BLaER1 treated with 17β-estradiol and CSF1 and Interleukin-3, amounts not matched to agents 10 nM and 100 nM (cell line): ENCODE measurements at regions not wholly inside any gene's neighbourhood (a gene's known extent, or its start where the extent isn't known, plus 50 kb on each side); places are given as distances from the start of the nearest gene placed in this dataset.
A peak's percentile ranks its signal among the peaks of the same experiment; 100 is the strongest.

Source experiments
- H3K27ac ChIP-seq, 11 experiments: shearing (Covaris generic); formaldehyde crosslinking; 2 replicates each; pipeline ENCODE4 v1.8.1; 2022
- H3K27me3 ChIP-seq, 11 experiments: shearing (Covaris generic); formaldehyde crosslinking; 2 replicates each; pipeline ENCODE4 v1.8.1; 2022
- H3K36me3 ChIP-seq, 11 experiments: shearing (Covaris generic); formaldehyde crosslinking; 2 replicates each; pipeline ENCODE4 v1.8.1; 2022
- H3K4me1 ChIP-seq, 10 experiments: shearing (Covaris generic); formaldehyde crosslinking; 2 replicates each; pipeline ENCODE4 v1.8.1; 2022
- H3K4me2 ChIP-seq, 11 experiments: shearing (Covaris generic); formaldehyde crosslinking; 2 replicates each; pipeline ENCODE4 v1.8.1; 2022
- H3K4me3 ChIP-seq, 10 experiments: shearing (Covaris generic); formaldehyde crosslinking; 2 replicates each; pipeline ENCODE4 v1.8.1; 2022
- H3K9ac ChIP-seq, 11 experiments: shearing (Covaris generic); formaldehyde crosslinking; 2 replicates each; pipeline ENCODE4 v1.8.1; 2022
- H3K9me3 ChIP-seq, 11 experiments: shearing (Covaris generic); formaldehyde crosslinking; replicated peaks in 1 of 11; 2 replicates each; pipeline ENCODE4 v1.8.1; 2022
- H4K20me1 ChIP-seq, 11 experiments: shearing (Covaris generic); formaldehyde crosslinking; 2 replicates each; pipeline ENCODE4 v1.8.1; 2022
- Cebpa-rat ChIP-seq, 11 experiments: shearing (Covaris generic); IDR thresholded peaks; 2 replicates each; pipeline ENCODE4 v1.8.1; 2022

- no peaks in the 10 kb centered on the region for H4K20me1 ChIP-seq
- no peaks in the 10 kb centered on the region for H3K36me3 ChIP-seq
- H3K27ac ChIP-seq: no peak overlapping the region
- H3K9ac ChIP-seq: no peak overlapping the region
- no peak for TF ChIP-seq Cebpa-rat (IDR thresholded peaks at IDR 0.05)
- no peaks in the 10 kb centered on the region for H3K27me3 ChIP-seq
- H3K4me1 ChIP-seq: no peaks in the 10 kb centered on the region
- no peak overlapping the region for H3K4me3 ChIP-seq
- no peaks in the 10 kb centered on the region for H3K9me3 ChIP-seq
- no peak overlapping the region for H3K4me2 ChIP-seq
These were observed 500.0 kb upstream of the SETBP1 start for GRCh38 chr18:44180683-44181082.

GRCh38 chr18:44181951-44182747 is 498.5 kb upstream of the SETBP1 start:
- Histone ChIP-seq H3K9me3 (no peaks in the 10 kb centered on the region), H3K27ac (no peak overlapping the region), H4K20me1 (no peaks in the 10 kb centered on the region), H3K27me3 (no peaks in the 10 kb centered on the region), H3K36me3 (no peaks in the 10 kb centered on the region), H3K9ac (no peak overlapping the region), H3K4me1 (no peaks in the 10 kb centered on the region), H3K4me2 (no peak overlapping the region), H3K4me3 (no peak overlapping the region)
- no peak for TF ChIP-seq Cebpa-rat (IDR thresholded peaks at IDR 0.05)

- TF ChIP-seq Cebpa-rat (IDR thresholded peaks at IDR 0.05): no peak
- no peaks in the 10 kb centered on the region for H4K20me1 ChIP-seq
- H3K36me3 ChIP-seq: no peaks in the 10 kb centered on the region
- H3K4me2 ChIP-seq: no peak overlapping the region
- H3K4me3 ChIP-seq: no peak overlapping the region
- no peaks in the 10 kb centered on the region for H3K27me3 ChIP-seq
- no peak overlapping the region for H3K9ac ChIP-seq
- H3K27ac ChIP-seq: no peak overlapping the region
- no peaks in the 10 kb centered on the region for H3K4me1 ChIP-seq
- no peaks in the 10 kb centered on the region for H3K9me3 ChIP-seq
These were observed 494.7 kb upstream of the SETBP1 start for GRCh38 chr18:44186001-44186400.

- Histone ChIP-seq H3K4me3 (no peak overlapping the region), H3K4me2 (no peak overlapping the region), H3K27ac (no peak overlapping the region), H3K9ac (no peak overlapping the region), H3K4me1 (no peaks in the 10 kb centered on the region), H3K9me3 (no peaks in the 10 kb centered on the region), H3K27me3 (no peaks in the 10 kb centered on the region), H4K20me1 (no peaks in the 10 kb centered on the region), H3K36me3 (no peaks in the 10 kb centered on the region)
- TF ChIP-seq Cebpa-rat (IDR thresholded peaks at IDR 0.05): no peak
These were observed 493.6 kb upstream of the SETBP1 start for GRCh38 chr18:44187090-44187489.

- H3K36me3 ChIP-seq: no peaks in the 10 kb centered on the region
- H3K27ac ChIP-seq: no peak overlapping the region
- H4K20me1 ChIP-seq: no peaks in the 10 kb centered on the region
- TF ChIP-seq Cebpa-rat (IDR thresholded peaks at IDR 0.05): no peak
- no peaks in the 10 kb centered on the region for H3K9me3 ChIP-seq
- no peaks in the 10 kb centered on the region for H3K27me3 ChIP-seq
- peaks cover 0 to 7% (median 2%) of the 10 kb centered on the region in 10 experiments; a peak in 4 of 20 replicates for H3K4me1 ChIP-seq
- no peak overlapping the region for H3K4me3 ChIP-seq
- H3K4me2 ChIP-seq: no peak overlapping the region
- H3K9ac ChIP-seq: no peak overlapping the region
These were observed 485.1 kb upstream of the SETBP1 start for GRCh38 chr18:44195394-44196140.

GRCh38 chr18:44197832-44198611 is 482.7 kb upstream of the SETBP1 start:
- H3K36me3 ChIP-seq: no peaks in the 10 kb centered on the region
- peak overlapping the region in 4 of 11 experiments; percentile 1 to 40 (median 5); a peak in 3 of 22 replicates for H3K4me2 ChIP-seq
- no peaks in the 10 kb centered on the region for H3K27me3 ChIP-seq
- no peak overlapping the region for H3K4me3 ChIP-seq
- no peak for TF ChIP-seq Cebpa-rat (IDR thresholded peaks at IDR 0.05)
- H3K27ac ChIP-seq: no peak overlapping the region
- no peaks in the 10 kb centered on the region for H3K9me3 ChIP-seq
- peaks cover 0 to 7% (median 2%) of the 10 kb centered on the region in 10 experiments; a peak in 4 of 20 replicates for H3K4me1 ChIP-seq
- no peaks in the 10 kb centered on the region for H4K20me1 ChIP-seq
- no peak overlapping the region for H3K9ac ChIP-seq

GRCh38 chr18:44198612-44199284 is 481.9 kb upstream of the SETBP1 start:
- no peak overlapping the region for H3K9ac ChIP-seq
- H3K27me3 ChIP-seq: no peaks in the 10 kb centered on the region
- H3K4me2 ChIP-seq: peak overlapping the region in 1 of 11 experiments; percentile 40; a peak in 1 of 22 replicates
- TF ChIP-seq Cebpa-rat (IDR thresholded peaks at IDR 0.05): no peak
- no peaks in the 10 kb centered on the region for H3K36me3 ChIP-seq
- H3K4me1 ChIP-seq: peaks cover 0 to 7% (median 2%) of the 10 kb centered on the region in 10 experiments; a peak in 4 of 20 replicates
- H3K9me3 ChIP-seq: no peaks in the 10 kb centered on the region
- H3K27ac ChIP-seq: no peak overlapping the region
- H3K4me3 ChIP-seq: no peak overlapping the region
- no peaks in the 10 kb centered on the region for H4K20me1 ChIP-seq

GRCh38 chr18:44213293-44213692 is 467.4 kb upstream of the SETBP1 start:
- TF ChIP-seq Cebpa-rat (IDR thresholded peaks at IDR 0.05): no peak
- H3K4me1 ChIP-seq: no peaks in the 10 kb centered on the region
- H3K9ac ChIP-seq: no peak overlapping the region
- H3K27ac ChIP-seq: no peak overlapping the region
- H3K4me3 ChIP-seq: no peak overlapping the region
- no peaks in the 10 kb centered on the region for H3K27me3 ChIP-seq
- no peaks in the 10 kb centered on the region for H3K9me3 ChIP-seq
- H3K4me2 ChIP-seq: no peak overlapping the region
- no peaks in the 10 kb centered on the region for H4K20me1 ChIP-seq
- no peaks in the 10 kb centered on the region for H3K36me3 ChIP-seq

GRCh38 chr18:44214396-44214795 is 466.3 kb upstream of the SETBP1 start:
- no peaks in the 10 kb centered on the region for H3K27me3 ChIP-seq
- H3K27ac ChIP-seq: no peak overlapping the region
- H3K4me2 ChIP-seq: no peak overlapping the region
- no peak overlapping the region for H3K4me3 ChIP-seq
- no peak overlapping the region for H3K9ac ChIP-seq
- peaks cover 0 to 6% (median 0%) of the 10 kb centered on the region in 10 experiments; a peak in 1 of 20 replicates for H3K4me1 ChIP-seq
- no peak for TF ChIP-seq Cebpa-rat (IDR thresholded peaks at IDR 0.05)
- no peaks in the 10 kb centered on the region for H3K36me3 ChIP-seq
- no peaks in the 10 kb centered on the region for H4K20me1 ChIP-seq
- no peaks in the 10 kb centered on the region for H3K9me3 ChIP-seq
